HFFc6 (cell line): ENCODE measurements at regions not wholly inside any gene's neighbourhood (a gene's known extent, or its start where the extent isn't known, plus 50 kb on each side); places are given as distances from the start of the nearest gene placed in this dataset.

Source experiments
- DNase-seq: peaks from one replicate; pipeline ENCODE4 v3.0.0-alpha.2; 2018
- H3K27ac Mint-ChIP-seq: 2 replicates; pipeline ENCODE4 v1.8.0; 2020; ENCODE audit warnings: mild to moderate bottlenecking, mixed read lengths
- H3K27me3 Mint-ChIP-seq: 2 replicates; pipeline ENCODE4 v1.8.0; 2021; ENCODE audit warnings: mild to moderate bottlenecking, moderate library complexity, mixed read lengths; ENCODE audit not compliant: insufficient read depth
- H3K36me3 Mint-ChIP-seq: 2 replicates; pipeline ENCODE4 v1.8.0; 2021; ENCODE audit warnings: low read depth, mixed read lengths
- H3K4me1 Mint-ChIP-seq: 2 replicates; pipeline ENCODE4 v1.8.0; 2020; ENCODE audit warnings: low read depth, mixed read lengths
- H3K4me3 Mint-ChIP-seq: 2 replicates; pipeline ENCODE4 v1.8.0; 2020; ENCODE audit warnings: mild to moderate bottlenecking, moderate library complexity, mixed read lengths
- H3K9me3 Mint-ChIP-seq: 2 replicates; pipeline ENCODE4 v1.8.0; 2020; ENCODE audit warnings: mild to moderate bottlenecking, mixed read lengths
- TF ChIP-seq, protein P1 (sequence below): fragments of 200-600 bp; sonication (generic); IDR thresholded peaks from 2 replicates; pipeline ENCODE4 v1.5.0; 2021; ENCODE audit warnings: antibody characterized with exemption, mild to moderate bottlenecking

DNA sequence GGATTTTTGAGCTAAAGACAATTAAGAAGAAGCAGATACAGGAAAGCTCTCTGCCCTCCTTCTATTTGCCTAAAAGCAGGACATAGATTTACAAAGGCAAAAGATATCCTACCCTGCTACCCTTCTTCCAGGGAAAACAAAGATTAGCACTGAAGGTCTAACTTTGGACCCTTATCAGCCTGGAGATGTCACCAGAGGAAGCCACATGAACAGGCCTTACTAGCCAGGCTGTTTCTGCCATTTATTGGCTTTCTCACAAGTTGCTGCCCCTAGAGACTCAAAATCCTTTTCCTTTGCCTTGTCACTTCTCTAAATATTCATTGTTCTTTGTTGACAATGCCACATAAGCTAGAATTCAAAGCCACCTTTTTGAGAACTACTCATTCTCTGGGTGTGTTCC lies 147.3 kb downstream of the B3GNT2 start:
- H3K4me3 Mint-ChIP-seq = no peak overlapping the region
- TF ChIP-seq, protein P1, sequence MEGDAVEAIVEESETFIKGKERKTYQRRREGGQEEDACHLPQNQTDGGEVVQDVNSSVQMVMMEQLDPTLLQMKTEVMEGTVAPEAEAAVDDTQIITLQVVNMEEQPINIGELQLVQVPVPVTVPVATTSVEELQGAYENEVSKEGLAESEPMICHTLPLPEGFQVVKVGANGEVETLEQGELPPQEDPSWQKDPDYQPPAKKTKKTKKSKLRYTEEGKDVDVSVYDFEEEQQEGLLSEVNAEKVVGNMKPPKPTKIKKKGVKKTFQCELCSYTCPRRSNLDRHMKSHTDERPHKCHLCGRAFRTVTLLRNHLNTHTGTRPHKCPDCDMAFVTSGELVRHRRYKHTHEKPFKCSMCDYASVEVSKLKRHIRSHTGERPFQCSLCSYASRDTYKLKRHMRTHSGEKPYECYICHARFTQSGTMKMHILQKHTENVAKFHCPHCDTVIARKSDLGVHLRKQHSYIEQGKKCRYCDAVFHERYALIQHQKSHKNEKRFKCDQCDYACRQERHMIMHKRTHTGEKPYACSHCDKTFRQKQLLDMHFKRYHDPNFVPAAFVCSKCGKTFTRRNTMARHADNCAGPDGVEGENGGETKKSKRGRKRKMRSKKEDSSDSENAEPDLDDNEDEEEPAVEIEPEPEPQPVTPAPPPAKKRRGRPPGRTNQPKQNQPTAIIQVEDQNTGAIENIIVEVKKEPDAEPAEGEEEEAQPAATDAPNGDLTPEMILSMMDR = no peak
- H3K36me3 Mint-ChIP-seq = no peaks in the 10 kb centered on the region

DNA sequence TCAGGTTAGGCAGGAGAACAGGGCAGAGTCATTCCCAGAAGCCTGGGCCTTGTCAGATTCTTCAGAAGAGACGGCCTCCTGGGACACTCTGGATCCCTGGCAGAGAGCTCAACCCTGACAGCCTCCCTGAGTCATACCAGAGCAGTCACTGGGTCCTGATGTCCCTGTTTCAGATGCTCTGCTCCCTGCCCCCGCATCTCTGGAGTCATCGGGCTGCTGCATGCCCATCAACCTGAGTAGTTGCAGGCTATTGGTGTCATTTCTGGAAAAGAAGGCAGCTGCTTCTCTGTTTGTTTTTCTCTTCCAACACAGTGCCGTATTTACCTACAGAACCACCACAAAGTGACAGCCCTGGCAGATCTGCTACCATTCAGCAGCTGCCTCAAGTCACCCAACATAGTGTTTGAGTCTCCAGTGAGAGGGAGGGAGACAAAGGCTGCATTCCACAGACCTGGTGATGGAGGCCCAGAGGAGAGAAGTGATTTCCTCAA lies 145.1 kb downstream of the B3GNT2 start:
- TF ChIP-seq, protein P1 = no peak
- H3K27ac Mint-ChIP-seq = no peak overlapping the region
- H3K27me3 Mint-ChIP-seq = no peaks in the 10 kb centered on the region; the same call in 1 of the 2 replicates
- H3K36me3 Mint-ChIP-seq = no peaks in the 10 kb centered on the region
- no peaks in the 10 kb centered on the region for H3K9me3 Mint-ChIP-seq
- DNase-seq = peak; percentile 13
- H3K4me3 Mint-ChIP-seq = no peak overlapping the region
- no peaks in the 10 kb centered on the region for H3K4me1 Mint-ChIP-seq

More for the DNA sequence above, 147.3 kb downstream of the B3GNT2 start:
- H3K4me1 Mint-ChIP-seq = no peaks in the 10 kb centered on the region
- peaks cover 7% of the 10 kb centered on the region for H3K27me3 Mint-ChIP-seq
- H3K27ac Mint-ChIP-seq = no peak overlapping the region
- DNase-seq = no peak
- no peaks in the 10 kb centered on the region for H3K9me3 Mint-ChIP-seq

DNA sequence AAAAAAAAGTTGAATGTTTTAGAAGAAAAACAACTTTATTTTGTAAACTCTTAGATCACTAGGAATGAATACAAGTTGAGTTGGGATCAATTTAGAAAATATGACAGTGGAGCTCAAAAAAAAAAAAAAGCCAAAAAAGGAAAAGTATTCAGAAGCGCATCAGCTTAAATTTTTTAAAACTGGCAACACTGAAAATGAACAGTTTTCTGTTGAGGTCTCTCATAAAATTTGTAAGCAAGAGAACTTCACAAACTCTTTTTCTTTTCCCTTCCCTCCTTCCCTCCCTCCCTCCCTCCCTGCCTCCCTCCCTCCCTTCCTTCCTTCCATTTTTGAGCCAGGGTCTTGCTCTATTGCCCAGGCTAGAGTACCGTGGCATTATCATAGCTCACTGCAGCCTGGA lies 143.9 kb downstream of the B3GNT2 start:
- DNase-seq = no peak
- TF ChIP-seq, protein P1 = no peak
- no peak overlapping the region for H3K4me3 Mint-ChIP-seq
- H3K9me3 Mint-ChIP-seq = no peaks in the 10 kb centered on the region
- H3K27me3 Mint-ChIP-seq = no peaks in the 10 kb centered on the region; the same call in 1 of the 2 replicates
- no peaks in the 10 kb centered on the region for H3K36me3 Mint-ChIP-seq
- no peaks in the 10 kb centered on the region for H3K4me1 Mint-ChIP-seq
- no peak overlapping the region for H3K27ac Mint-ChIP-seq

DNA sequence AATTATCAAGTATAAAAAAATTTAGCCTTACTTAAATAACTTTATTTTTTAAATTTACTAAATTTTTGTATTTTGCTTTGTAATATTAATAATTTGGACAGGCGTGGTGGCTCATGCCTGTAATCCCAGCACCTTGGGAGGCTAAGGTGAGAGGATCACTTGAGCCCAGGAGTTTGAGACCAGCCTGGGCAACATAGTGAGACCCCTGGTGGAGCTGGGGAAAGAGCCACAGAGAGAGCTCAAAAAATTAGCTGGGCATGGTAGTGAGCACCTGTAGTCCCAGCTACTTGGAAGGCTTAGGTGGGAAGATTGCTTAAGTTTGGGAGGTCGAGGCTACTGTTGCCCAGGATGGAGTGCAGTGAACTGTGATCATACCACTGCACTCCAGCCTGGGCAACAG lies 143.5 kb downstream of the B3GNT2 start:
- H3K4me3 Mint-ChIP-seq = no peak overlapping the region
- TF ChIP-seq, protein P1 = peak; percentile 15; the same call in 1 of the 2 replicates
- no peaks in the 10 kb centered on the region; the same call in 1 of the 2 replicates for H3K27me3 Mint-ChIP-seq
- H3K4me1 Mint-ChIP-seq = no peaks in the 10 kb centered on the region
- H3K36me3 Mint-ChIP-seq = no peaks in the 10 kb centered on the region
- no peaks in the 10 kb centered on the region for H3K9me3 Mint-ChIP-seq
- no peak for DNase-seq
- no peak overlapping the region for H3K27ac Mint-ChIP-seq

DNA sequence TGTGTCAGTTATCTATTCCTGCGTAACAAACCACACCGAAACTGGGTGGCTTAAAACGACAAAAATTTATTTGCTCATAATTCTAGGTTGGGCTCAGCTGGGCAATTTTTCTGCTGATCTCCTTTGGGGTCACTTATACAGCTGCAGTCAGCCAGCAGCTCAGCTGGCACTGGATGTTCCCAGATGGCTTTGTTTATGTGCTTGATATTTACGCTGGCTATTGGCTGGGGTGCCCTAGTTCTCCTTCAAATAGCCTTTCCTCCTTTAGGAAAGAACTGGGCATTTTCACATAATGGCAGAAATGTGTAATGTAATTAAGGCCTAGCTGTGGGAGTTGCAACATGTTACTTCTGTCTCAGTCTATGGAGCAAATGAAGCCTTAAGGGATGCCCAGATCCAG lies 142.2 kb downstream of the B3GNT2 start:
- Mint-ChIP-seq H3K4me3 (no peak overlapping the region), H3K36me3 (no peaks in the 10 kb centered on the region), H3K27me3 (no peaks in the 10 kb centered on the region; the same call in none of the 2 replicates), H3K9me3 (no peaks in the 10 kb centered on the region), H3K27ac (no peak overlapping the region), H3K4me1 (no peaks in the 10 kb centered on the region)
- TF ChIP-seq, protein P1 = no peak
- DNase-seq = no peak

DNA sequence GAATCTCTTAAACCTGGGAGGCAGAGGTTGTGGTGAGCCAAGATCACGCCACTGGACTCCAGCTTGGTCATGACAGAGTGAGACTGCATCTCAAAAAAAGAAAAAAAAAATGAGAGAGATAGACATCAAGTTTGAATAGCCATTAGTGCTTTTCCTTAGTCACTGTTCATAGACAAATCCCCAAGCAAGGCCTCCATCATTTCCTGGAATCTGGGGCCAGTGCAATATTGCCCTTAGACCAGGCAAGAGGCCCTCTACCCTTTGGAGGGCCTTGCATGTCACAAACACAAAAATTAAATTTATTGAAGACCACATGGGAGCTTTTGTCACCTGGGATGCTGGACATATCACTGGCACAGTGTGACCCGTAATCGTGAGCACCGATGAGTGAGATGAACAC lies 141.5 kb downstream of the B3GNT2 start:
- Mint-ChIP-seq H3K36me3 (no peaks in the 10 kb centered on the region), H3K27ac (no peak overlapping the region), H3K9me3 (no peaks in the 10 kb centered on the region), H3K4me3 (no peak overlapping the region), H3K4me1 (no peaks in the 10 kb centered on the region), H3K27me3 (peaks cover 3% of the 10 kb centered on the region)
- TF ChIP-seq, protein P1 = no peak
- DNase-seq = no peak
